ENCODE measurements at regions not wholly inside any gene's neighbourhood (a gene's known extent, or its start where the extent isn't known, plus 50 kb on each side); places are given as distances from the start of the nearest gene placed in this dataset.

DNA sequence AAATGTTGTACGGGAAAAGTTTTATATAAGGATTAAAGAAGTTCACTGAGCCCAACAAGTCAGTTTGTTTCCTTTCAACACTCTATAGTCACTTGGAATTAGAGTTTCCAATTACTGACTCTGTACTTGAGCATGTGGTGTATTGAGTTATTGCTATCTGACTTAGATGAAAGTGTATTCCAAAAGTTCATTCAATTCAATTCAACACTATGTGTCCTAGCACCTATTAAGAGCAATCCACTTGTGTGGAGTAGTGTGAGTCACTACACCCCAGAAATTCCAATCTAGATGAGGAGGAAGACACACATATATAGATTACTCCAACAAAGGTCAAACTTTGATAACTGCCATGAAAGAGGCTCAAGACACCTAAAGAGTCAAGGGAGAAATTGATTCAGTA lies 98.2 kb upstream of the SLCO6A1 start:
- Histone ChIP-seq H3K27me3 (replicated peaks; ENCODE audit: control insufficient read depth, insufficient read depth, low read length) (no peaks in the 10 kb centered on the region), H3K36me3 (ENCODE audit: control insufficient read depth, insufficient read depth, low read length) (no peaks in the 10 kb centered on the region), H3K4me3 (replicated peaks; ENCODE audit: low read depth, low read length) (no peak overlapping the region)
- DNase-seq (ENCODE audit: extremely low read depth, insufficient read length), result no peak
- TF ChIP-seq, protein P1, sequence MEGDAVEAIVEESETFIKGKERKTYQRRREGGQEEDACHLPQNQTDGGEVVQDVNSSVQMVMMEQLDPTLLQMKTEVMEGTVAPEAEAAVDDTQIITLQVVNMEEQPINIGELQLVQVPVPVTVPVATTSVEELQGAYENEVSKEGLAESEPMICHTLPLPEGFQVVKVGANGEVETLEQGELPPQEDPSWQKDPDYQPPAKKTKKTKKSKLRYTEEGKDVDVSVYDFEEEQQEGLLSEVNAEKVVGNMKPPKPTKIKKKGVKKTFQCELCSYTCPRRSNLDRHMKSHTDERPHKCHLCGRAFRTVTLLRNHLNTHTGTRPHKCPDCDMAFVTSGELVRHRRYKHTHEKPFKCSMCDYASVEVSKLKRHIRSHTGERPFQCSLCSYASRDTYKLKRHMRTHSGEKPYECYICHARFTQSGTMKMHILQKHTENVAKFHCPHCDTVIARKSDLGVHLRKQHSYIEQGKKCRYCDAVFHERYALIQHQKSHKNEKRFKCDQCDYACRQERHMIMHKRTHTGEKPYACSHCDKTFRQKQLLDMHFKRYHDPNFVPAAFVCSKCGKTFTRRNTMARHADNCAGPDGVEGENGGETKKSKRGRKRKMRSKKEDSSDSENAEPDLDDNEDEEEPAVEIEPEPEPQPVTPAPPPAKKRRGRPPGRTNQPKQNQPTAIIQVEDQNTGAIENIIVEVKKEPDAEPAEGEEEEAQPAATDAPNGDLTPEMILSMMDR (IDR thresholded peaks at IDR 0.05; ENCODE audit: insufficient read depth, low read length, poor library complexity, severe bottlenecking), result no peak

GRCh38 chr5:102599289-102599688 lies 100.5 kb upstream of the SLCO6A1 start:
- Histone ChIP-seq H3K27me3 (replicated peaks; ENCODE audit: control insufficient read depth, insufficient read depth, low read length) (no peaks in the 10 kb centered on the region), H3K36me3 (ENCODE audit: control insufficient read depth, insufficient read depth, low read length) (no peaks in the 10 kb centered on the region), H3K4me3 (replicated peaks; ENCODE audit: low read depth, low read length) (no peak overlapping the region)
- DNase-seq (ENCODE audit: extremely low read depth, insufficient read length), result no peak
- TF ChIP-seq, protein P1 (IDR thresholded peaks at IDR 0.05; ENCODE audit: insufficient read depth, low read length, poor library complexity, severe bottlenecking), result no peak

GRCh38 chr5:102600964-102601363 lies 102.2 kb upstream of the SLCO6A1 start:
- Histone ChIP-seq H3K27me3 (replicated peaks; ENCODE audit: control insufficient read depth, insufficient read depth, low read length) (no peaks in the 10 kb centered on the region), H3K4me3 (replicated peaks; ENCODE audit: low read depth, low read length) (no peak overlapping the region), H3K36me3 (ENCODE audit: control insufficient read depth, insufficient read depth, low read length) (no peaks in the 10 kb centered on the region)
- no peak for DNase-seq (ENCODE audit: extremely low read depth, insufficient read length)
- TF ChIP-seq, protein P1 (IDR thresholded peaks at IDR 0.05; ENCODE audit: insufficient read depth, low read length, poor library complexity, severe bottlenecking), result no peak

DNA sequence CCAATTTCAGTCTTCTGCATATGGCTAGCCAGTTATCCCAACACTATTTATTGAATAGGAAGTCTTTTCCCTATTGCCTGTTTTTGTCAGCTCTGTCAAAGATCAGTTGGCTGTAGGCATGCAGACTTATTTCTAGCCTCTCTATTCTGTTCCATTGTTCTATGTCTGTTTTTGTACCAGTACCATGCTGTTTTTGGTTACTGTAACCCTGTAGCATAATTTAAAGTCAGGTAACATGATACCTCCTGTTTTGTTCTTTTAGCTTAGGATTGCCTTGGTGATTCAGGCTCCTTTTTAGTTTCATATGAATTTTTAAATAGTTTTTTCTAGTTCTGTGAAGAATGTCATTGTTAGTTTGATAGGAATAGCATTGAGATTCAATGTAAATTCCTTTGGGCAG lies 104.9 kb upstream of the SLCO6A1 start:
- H3K27me3 ChIP-seq (replicated peaks; ENCODE audit: control insufficient read depth, insufficient read depth, low read length), result no peaks in the 10 kb centered on the region
- no peak for DNase-seq (ENCODE audit: extremely low read depth, insufficient read length)
- TF ChIP-seq, protein P1 (IDR thresholded peaks at IDR 0.05; ENCODE audit: insufficient read depth, low read length, poor library complexity, severe bottlenecking), result no peak
- no peaks in the 10 kb centered on the region for H3K36me3 ChIP-seq (ENCODE audit: control insufficient read depth, insufficient read depth, low read length)
- H3K4me3 ChIP-seq (replicated peaks; ENCODE audit: low read depth, low read length), result no peak overlapping the region

- Histone ChIP-seq H3K27me3 (replicated peaks; ENCODE audit: control insufficient read depth, insufficient read depth, low read length) (no peaks in the 10 kb centered on the region), H3K4me3 (replicated peaks; ENCODE audit: low read depth, low read length) (no peak overlapping the region), H3K36me3 (ENCODE audit: control insufficient read depth, insufficient read depth, low read length) (no peaks in the 10 kb centered on the region)
- no peak for DNase-seq (ENCODE audit: extremely low read depth, insufficient read length)
- TF ChIP-seq, protein P1 (IDR thresholded peaks at IDR 0.05; ENCODE audit: insufficient read depth, low read length, poor library complexity, severe bottlenecking), result no peak
Observed at GRCh38 chr5:102608414-102608813, 109.6 kb upstream of the SLCO6A1 start.

GRCh38 chr5:102611312-102611711 lies 112.5 kb upstream of the SLCO6A1 start:
- Histone ChIP-seq H3K27me3 (replicated peaks; ENCODE audit: control insufficient read depth, insufficient read depth, low read length) (no peaks in the 10 kb centered on the region), H3K36me3 (ENCODE audit: control insufficient read depth, insufficient read depth, low read length) (no peaks in the 10 kb centered on the region), H3K4me3 (replicated peaks; ENCODE audit: low read depth, low read length) (no peak overlapping the region)
- TF ChIP-seq, protein P1 (IDR thresholded peaks at IDR 0.05; ENCODE audit: insufficient read depth, low read length, poor library complexity, severe bottlenecking), result no peak
- no peak for DNase-seq (ENCODE audit: extremely low read depth, insufficient read length)
